ENCODE measurements at regions not wholly inside any gene's neighbourhood (a gene's known extent, or its start where the extent isn't known, plus 50 kb on each side); places are given as distances from the start of the nearest gene placed in this dataset.

- DNase-seq = no peak
These were observed 79.7 kb upstream of the CDIN1 start for GRCh38 chr15:36499412-36500389.

GRCh38 chr15:36501063-36501678 is 78.3 kb upstream of the CDIN1 start:
- DNase-seq = peak; percentile 0

GRCh38 chr15:36502509-36502908 is 76.9 kb upstream of the CDIN1 start:
- DNase-seq = no peak

- DNase-seq = no peak
These were observed 72.6 kb upstream of the CDIN1 start for GRCh38 chr15:36506733-36507356.

- DNase-seq = no peak
These were observed 72.0 kb upstream of the CDIN1 start for GRCh38 chr15:36507458-36507857.

GRCh38 chr15:36511594-36511993 is 67.8 kb upstream of the CDIN1 start:
- no peak for DNase-seq

- no peak for DNase-seq
These were observed 61.7 kb upstream of the CDIN1 start for GRCh38 chr15:36517758-36518157.

GRCh38 chr15:36519067-36519466 is 60.4 kb upstream of the CDIN1 start:
- no peak for DNase-seq

GRCh38 chr15:36525430-36525829 is 54.0 kb upstream of the CDIN1 start:
- DNase-seq = no peak

GRCh38 chr15:36527235-36528162 is 51.9 kb upstream of the CDIN1 start:
- DNase-seq = no peak

GRCh38 chr15:36529296-36530011 is 50.0 kb upstream of the CDIN1 start:
- no peak for DNase-seq
